ENCODE measurements at regions not wholly inside any gene's neighbourhood (a gene's known extent, or its start where the extent isn't known, plus 50 kb on each side); places are given as distances from the start of the nearest gene placed in this dataset.
"Not testable (repeated sequence)": the region's sequence is repeated elsewhere in the genome, so short reads cannot be mapped to it uniquely, and the experiment has no call there.

DNA sequence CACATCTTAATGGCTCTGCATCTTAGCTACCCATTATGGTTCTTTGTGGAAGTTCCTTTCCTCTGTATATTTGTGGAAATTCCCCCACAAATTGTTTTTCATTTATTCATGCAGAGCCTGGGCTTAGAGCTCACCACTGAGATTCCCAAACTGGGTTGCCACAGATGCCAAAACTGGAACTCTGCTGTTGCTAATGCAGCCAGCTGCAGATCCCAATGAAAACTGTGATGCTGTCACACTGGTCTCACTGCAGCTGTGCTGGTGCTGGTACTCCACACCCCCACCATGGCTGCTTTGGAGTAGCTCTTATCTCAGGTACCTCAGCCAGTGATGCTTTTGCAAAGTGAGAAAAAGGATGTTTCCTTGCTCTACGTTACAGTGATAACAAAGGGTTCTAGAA, 87.7 kb downstream of the DCK start:
- no peak for DNase-seq

DNA sequence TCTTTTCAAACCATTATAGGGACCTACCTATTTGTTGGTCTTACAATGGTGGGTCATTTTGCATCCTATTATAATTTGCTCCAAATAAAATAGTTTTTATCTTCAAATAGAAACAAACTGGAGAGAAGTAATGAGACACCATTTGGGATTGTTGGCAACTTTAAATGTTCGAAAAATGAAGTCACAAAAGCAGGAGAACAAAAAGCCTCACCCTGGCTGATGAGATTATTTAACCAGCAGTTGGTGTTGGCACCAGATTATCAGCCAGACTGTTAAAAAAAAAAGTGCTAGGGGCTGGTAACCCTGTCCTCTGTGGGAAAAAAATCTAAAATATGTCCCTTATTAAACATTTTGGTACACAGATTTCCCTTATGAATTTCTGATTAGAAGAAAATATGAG, 100.3 kb downstream of the DCK start:
- DNase-seq = no peak

DNA sequence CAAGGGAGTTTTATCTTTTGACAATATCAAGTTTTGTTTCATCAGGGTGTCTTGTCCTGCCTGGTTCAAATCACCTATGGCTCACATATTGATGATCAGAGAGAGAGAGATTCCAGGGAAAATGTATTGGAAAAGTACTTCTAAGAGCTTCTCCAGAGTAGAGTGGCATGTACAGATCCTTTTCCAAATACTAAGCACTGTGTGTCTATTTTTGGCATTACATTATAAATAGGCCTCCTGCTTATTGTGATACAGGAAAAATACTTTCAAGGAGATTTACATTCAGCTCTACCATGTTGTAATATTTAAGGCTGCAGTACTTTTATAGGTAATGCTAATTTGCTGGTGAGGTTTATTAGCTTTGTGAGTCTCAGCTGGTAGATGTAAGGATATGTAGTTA, 100.8 kb downstream of the DCK start:
- DNase-seq = no peak

- no peak for DNase-seq
These were observed 101.7 kb downstream of the DCK start for GRCh38 chr4:71095141-71095540.

GRCh38 chr4:71095545-71095944, 102.1 kb downstream of the DCK start:
- DNase-seq = no peak

- DNase-seq = no peak
These were observed 114.3 kb downstream of the DCK start for GRCh38 chr4:71107726-71108125.

- DNase-seq = no peak
These were observed 117.0 kb downstream of the DCK start for GRCh38 chr4:71110499-71110898.

- DNase-seq = not testable (repeated sequence)
These were observed 117.7 kb downstream of the DCK start for GRCh38 chr4:71111133-71111532.

DNA sequence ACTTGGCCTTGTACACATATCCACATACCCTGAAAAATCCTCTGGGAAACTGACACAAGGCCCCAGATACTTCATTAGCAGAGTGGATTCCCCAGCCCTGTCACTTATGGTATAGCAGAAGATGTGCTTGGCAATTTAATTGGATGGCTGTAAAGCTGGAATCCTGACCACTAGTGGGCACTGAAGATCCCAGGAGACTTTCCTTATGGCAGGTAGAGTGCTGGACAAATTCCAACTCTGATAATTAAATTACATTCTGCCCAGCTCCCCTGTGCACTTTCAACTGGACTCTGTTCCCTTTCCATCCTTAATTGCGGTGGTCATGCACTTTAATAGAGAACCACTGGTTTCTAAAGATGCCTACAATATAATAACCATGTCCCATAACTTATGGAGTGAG, 119.8 kb downstream of the DCK start:
- no peak for DNase-seq

DNA sequence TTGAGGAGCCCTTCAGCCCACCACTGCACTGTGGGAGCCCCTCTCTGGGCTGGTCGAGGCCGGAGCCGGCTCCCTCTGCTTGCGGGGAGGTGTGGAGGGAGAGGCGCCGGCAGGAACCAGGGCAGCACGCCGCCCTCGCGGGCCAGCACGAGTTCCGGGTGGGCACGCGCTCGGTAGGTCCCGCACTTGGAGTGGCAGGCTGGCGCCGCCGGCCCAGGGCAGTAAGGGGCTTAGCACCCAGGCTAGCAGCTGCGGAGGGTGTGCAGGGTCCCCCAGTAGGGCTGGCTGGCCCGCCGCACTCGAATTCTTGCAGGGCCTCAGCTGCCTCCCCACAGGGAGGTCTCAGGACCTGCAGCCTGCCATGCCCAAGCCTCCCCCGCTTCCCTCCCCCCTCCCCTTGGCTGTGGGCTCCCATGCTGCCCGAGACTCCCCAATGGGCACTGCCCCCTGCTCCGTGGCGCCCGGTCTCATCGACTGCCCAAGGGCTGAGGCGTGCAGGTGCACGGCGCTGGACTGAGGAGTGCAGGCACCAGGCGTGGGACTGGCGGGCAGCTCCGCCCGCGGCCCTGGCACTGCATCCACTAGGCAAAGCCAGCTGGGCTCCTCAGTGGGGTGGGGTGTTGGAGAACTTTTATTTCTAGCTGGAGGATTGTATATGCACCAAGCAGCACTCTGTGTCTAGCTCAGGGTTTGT, 127.5 kb downstream of the DCK start:
- no peak for DNase-seq

GRCh38 chr4:71123951-71124350, 130.5 kb downstream of the DCK start:
- DNase-seq = no peak

DNA sequence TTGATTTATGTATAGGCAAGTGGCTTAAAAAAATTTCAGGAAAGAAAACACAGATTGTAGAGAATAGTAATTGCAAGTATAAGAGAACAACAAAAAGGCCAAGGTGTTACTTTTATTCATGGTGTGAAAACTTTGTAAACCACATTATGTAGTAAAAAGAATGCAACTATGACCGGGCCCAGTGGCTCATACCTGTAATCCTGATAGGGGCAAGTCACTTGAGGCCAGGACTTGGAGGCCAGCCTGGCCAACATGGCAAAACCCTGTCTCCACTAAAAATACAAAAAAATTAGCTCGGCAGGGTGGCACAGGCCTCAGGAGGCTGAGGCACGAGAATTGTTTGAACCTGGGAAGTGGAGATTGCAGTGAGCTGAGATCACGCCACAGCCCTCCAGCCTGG, 131.7 kb downstream of the DCK start:
- DNase-seq = no peak

DNA sequence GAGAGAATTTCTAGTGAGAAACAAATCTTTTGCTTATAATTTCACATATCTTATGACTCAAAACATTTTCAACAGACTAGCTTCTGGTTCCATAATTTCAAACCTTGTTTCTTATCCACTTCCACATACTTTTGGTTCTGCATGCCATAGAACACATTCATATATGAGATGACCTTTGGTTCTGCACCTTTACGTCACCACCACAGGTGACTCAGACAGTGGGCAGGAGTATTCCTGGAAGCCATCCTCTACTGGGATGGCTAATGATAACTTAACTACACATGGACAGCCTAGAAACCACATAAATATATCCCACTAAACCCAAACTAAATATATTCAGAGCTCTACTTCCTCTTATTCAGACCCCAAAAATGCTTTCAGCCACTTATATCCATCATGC, 133.3 kb downstream of the DCK start:
- DNase-seq = no peak

DNA sequence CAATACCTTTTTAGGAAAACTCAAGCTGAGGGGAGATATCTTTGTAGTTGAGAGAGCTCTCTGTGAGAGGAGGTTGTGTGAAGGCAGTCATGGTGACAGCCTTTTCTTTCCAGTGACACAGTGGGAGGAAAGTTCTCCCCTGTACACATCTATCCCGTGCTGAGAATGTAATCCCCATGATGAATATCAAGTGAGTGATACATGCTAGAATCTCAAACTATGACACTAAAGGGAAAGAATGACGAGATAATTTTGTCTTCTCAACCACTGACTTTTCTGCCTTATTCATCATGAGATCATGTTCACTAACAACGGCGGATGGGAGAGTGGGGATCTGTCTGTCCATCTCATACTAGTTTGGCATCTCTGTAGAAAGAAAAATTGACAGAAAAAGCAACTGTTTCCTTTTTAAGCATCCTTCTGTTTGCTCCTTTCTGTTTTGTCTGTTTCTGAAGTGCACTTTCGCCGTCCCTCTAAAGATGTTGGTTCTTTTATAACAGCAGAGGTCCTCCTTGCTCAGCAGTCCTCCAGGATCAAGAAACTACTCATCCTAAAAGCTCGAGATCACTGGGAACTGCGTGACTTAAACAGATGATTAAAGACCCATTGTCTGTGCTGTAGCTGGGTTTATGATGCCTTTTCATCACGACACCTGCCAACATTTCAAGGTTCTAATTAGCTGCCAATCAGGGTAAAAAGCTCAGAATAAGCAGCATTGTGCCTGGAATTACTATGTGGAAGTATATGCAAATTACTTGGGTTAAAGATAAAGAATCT, 137.6 kb downstream of the DCK start:
- DNase-seq = no peak

DNA sequence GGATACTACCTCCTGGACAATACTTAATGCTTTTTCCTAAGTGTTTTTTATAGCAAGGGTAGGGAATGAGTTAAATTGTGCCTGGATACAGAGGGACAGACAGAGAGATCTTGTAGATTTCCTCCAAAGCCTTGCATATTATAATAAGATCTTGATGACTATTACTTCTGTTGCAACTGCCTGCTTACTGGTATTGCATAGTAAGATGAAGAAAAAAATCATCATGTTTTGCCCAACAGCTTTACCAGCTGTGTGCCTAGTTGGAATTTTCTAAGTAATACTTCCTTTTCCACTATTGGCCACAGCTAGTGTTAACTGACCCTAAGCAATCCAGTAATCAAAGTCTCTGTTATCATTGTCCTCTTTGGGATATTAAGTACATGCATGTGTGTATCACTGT, 139.0 kb downstream of the DCK start:
- no peak for DNase-seq

DNA sequence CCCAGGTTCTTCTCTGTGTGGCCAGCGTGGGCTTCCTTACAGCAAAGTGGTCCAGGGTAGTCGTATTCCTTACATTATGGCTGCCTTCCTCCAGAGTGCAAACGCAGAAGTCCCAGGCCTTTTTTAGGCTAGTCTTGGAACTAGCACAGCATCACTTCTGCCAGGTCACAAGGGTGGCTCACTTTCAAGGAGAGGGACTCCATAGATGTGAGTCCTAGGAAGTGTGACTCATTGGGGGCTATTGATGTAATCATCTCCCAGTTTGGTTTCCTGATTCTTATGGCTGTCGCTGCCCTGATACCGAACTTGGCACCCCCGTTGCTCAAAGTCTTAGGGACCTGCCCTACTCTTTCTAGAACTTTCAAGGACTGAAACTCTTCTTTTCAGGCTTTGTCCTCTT, 140.0 kb downstream of the DCK start:
- no peak for DNase-seq

DNA sequence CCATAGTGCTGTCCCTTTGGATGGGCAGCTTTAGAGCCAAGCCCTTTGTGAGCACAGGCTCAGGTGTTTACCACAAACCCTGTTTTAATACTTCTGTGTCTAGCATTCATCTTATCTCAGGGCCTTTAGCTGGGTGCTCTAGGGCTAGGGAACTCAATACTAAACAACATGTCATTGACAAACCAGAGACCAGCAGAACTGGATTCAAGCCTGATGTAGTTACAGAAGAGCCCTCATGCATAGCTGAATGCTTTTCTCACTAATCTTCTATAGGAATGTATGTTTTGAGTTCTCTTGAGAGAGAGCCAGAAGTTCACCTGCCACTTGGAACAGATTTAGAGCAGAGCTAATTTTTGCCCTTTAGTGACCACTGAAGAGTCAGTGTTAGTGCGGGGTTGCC, 142.6 kb downstream of the DCK start:
- no peak for DNase-seq

DNA sequence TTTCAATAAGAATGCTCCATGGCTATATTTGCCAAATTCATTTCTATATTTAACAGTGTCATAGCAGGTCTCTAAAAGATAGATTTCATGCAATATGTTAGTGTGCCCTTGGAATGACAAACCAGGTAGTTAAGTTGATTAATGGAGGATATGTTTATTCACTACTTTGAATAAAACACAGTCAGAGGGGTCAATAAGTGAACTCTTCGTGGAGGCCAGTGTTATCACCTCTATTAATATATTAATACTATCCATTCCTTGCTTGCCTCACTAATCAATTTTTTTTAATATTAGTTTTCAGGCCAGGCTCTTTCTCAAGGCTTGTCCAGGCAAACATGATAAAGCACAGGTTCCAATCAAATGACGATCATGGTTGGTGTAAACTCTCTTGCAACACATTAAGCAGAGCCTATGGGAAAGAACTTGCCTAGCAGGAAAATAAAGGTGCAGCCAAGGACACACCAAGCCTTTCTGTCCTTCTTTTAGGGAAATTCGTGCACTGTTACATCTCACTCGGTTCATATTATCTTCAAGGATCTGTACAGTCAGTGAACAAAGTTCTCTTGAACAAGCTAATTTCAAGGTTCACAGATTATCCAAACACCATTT, 144.7 kb downstream of the DCK start:
- DNase-seq = no peak

- no peak for DNase-seq
These were observed 147.1 kb downstream of the DCK start for GRCh38 chr4:71140563-71140962.

DNA sequence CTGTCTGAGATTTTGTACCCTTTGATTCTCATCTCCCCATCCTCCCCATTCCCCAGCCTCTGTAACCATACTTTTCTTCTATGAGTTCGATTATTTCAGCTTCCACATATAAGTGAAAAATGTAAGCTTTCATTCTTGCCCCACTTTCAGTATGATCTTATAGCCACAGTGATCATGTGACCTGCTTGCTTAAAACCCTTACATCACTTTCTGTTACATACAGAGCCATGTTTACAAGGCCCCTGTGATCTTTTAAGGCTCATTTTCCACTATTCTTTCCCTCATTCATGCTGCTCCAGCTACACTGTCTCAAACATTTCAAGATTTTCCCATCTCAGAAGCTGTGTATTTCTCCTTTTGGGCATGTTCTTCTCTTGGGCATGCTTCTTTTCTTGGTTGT, 147.7 kb downstream of the DCK start:
- no peak for DNase-seq

DNA sequence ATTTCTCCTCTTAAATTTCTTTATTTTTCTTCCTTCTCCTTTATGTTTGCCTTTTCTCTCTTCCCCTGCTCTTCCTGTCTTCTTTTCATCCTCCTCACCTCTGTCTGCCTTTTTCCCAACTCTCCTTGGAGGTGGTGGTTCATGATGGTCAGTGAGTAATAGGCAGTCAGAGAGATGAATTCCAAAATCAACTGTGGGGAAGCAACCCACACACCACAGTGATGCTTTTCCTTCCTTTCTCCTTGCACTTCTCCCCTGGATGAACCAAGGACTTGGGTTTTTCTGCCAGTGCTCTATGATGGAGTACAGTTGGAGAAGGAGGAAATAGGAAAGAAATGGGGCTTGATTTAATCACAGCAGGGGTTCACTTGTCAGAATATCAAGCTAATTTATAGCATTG, 153.8 kb downstream of the DCK start:
- no peak for DNase-seq

- DNase-seq = no peak
These were observed 155.1 kb downstream of the DCK start for GRCh38 chr4:71148545-71148944.

DNA sequence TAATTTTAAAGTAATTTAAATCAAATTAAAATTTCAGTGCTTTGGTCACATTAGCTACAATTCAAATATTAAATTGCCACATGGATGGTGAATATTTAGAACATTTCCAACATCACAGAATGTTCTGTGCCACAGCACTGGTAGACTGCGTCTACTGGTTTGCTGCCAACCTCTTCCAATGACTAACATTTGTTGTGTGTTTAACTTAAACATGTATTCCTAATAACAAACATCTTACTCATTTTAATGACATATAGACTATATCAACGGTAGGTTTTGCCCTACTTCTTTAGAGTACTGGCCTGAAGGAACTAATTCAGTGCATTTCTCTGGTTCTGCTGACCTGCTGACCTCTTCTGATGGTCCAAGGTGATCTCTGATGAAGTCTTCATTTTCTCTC, 157.6 kb downstream of the DCK start:
- no peak for DNase-seq

- DNase-seq = no peak
These were observed 163.2 kb downstream of the DCK start for GRCh38 chr4:71156616-71157015.

All from activated effector memory CD4-positive, alpha-beta T cell treated with anti-CD3 and anti-CD28 coated beads, Interleukin-2, amount 50 U/mL, for 16 hours (primary cell).